Activated CD8-positive, alpha-beta memory T cell treated with anti-CD3 and anti-CD28 coated beads for 4 hours (primary cell): ENCODE measurements at regions not wholly inside any gene's neighbourhood (a gene's known extent, or its start where the extent isn't known, plus 50 kb on each side); places are given as distances from the start of the nearest gene placed in this dataset.
"Not testable (repeated sequence)": the region's sequence is repeated elsewhere in the genome, so short reads cannot be mapped to it uniquely, and the experiment has no call there.

Experiments used
- DNase-seq, 2 donors: peaks; one replicate each; pipeline ENCODE4 v3.0.0-alpha.2; 2020; ENCODE audit warnings: low read depth in 2 of 2

- DNase-seq = no peak
Observed at GRCh38 chr6:119728935-119729334, 379.4 kb upstream of the MAN1A1 start.

- DNase-seq = no peak
Observed at GRCh38 chr6:119728220-119728750, 378.7 kb upstream of the MAN1A1 start.

GRCh38 chr6:119727504-119728219, 378.1 kb upstream of the MAN1A1 start:
- no peak for DNase-seq

DNA sequence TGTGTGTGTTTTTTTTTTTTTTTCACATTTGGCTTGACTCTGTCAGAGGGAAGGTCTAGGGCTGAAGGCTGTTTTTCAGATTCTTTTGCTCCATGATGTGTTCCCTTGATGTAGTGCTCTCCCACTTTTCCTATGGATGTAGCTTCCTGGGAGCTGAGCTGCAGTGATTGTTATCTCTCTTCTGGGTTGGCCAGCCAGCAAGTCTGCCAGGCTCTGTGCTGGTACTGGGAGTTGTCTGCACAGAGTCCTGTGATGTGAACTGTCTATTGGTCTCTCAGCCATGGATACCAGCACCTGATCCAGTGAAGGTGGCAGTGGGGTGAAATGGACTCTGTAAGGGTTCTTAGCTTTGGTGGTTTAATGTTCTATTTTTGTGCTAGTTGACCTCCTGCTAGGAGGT, 377.4 kb upstream of the MAN1A1 start:
- not testable (repeated sequence) for DNase-seq

DNA sequence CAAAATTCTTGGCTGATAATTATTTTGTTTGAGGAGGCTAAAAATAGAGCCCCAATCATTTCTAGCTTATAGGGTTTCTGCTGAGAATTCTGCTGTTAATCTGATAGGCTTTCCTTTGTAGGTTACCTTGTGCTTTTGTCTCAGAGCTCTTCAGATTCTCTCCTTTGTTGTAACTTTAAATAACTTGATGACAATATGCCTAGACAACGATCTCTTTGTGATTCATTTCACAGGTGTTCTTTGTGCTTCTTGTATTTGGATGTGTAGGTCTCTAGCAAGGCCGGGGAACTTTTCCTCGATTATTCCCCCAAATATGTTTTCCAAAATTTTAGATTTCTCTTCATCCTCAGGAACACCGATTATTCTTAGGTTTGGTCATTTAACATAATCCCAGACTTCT, 376.5 kb upstream of the MAN1A1 start:
- no peak for DNase-seq

GRCh38 chr6:119720160-119720559, 370.6 kb upstream of the MAN1A1 start:
- DNase-seq = no peak

GRCh38 chr6:119717942-119718341, 368.4 kb upstream of the MAN1A1 start:
- no peak for DNase-seq

DNA sequence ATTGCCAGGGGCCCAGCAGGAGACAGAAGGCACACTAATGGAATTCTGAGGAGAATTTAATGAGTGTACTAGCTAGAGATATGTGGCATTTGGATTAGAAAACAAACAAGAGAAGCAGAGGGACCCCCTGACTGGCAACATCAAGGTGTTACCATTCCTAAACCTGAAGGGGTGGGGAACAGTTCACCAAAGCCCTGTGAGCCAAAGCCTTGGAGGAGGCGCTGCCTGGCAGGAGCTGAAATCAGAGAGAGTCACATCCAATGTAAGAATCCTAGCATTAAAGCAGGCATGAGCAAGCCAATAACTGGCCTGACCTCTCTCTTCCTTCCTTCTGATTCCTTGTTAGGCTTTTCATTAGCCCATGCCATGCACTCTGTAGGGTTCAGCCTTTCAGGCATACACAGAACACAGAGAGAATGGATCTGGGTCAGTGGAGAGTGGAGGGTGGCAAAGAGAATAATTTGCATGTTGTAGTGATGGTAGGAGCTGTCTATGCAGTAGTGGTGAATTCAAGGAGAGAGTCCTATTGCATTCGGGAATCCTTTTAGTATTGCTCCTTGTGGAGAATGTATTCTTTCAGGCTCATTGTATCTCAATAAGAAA, 367.2 kb upstream of the MAN1A1 start:
- no peak for DNase-seq

GRCh38 chr6:119713903-119714302, 364.3 kb upstream of the MAN1A1 start:
- DNase-seq = no peak

- no peak for DNase-seq
Observed at GRCh38 chr6:119686644-119687043, 337.1 kb upstream of the MAN1A1 start.

DNA sequence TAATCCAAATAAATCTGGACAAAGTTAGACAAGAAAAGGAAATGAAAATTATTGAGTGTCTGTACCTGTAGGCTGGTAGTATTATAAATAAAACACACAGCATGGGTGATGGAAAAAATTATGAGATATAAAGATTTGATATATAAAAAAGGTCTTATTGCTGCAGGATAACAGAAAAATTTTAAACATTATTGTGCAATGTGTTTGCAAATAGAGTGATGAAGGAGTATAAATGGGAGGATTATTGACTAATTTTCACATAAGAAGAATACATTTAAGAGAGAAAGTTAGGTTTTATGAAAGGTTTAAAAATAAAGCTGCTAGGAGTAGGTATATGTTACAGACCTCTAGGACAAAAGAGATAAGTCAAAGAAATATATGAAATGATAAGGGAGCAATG, 336.7 kb upstream of the MAN1A1 start:
- no peak for DNase-seq

DNA sequence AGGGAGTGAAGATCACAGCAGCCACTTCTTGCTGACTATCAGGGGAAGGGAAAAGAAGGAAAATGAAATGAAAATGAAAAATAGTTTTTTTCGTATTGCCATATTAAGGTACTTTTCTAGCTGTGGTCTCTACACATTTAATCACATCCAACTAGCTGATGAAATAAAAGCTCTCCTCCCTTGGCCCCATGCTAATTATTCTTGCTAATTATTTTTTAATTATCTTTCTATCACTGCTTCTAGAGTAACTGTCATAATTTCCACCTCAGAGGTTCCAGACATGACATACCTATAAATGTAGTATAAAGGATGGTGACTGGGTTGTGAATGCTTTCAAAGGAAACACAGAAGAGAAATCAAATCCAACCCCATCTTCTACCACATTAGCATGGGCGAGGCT, 334.1 kb upstream of the MAN1A1 start:
- DNase-seq = no peak

DNA sequence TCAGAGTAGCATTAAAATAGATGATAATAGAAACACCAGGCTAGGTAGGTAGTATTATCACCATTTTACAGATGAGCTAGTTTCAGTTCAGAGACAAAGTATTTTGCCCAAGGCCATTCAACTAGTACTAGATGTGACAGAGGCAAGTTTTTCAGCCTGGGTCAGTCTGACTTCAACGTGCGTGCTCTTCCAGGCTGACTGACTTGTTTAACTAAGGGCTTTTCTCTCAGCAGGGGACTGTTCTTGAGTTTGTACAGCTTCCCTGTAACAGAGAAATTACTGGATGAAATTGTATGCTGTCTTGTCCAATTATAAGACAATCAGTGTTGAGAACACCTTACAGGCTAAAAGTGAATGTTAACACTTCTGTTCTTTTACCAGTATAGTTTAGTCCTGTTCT, 333.5 kb upstream of the MAN1A1 start:
- DNase-seq = no peak

GRCh38 chr6:119678961-119679360, 329.4 kb upstream of the MAN1A1 start:
- no peak for DNase-seq

GRCh38 chr6:119677384-119677783, 327.8 kb upstream of the MAN1A1 start:
- no peak for DNase-seq

DNA sequence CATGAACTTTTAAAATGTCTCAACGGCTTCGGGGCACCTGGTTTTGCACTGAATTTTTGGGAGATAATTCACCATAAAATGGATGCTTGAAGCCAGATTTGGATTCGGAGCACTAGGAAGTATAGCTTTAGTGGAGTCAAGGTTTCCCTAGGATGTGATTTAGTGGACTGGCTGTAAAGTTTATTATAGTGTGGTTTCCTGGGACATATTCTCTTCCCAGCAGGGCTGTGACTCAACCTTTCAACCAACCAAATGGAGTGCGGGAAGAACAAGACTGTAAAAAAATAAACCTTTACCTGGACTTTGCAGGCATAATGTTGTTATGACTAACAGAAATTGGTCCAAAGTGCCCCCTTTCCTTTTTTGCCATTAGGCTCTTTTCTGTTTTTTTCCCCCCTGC, 327.4 kb upstream of the MAN1A1 start:
- no peak for DNase-seq

GRCh38 chr6:119676230-119676629, 326.7 kb upstream of the MAN1A1 start:
- no peak for DNase-seq

GRCh38 chr6:119673741-119674140, 324.2 kb upstream of the MAN1A1 start:
- no peak for DNase-seq

DNA sequence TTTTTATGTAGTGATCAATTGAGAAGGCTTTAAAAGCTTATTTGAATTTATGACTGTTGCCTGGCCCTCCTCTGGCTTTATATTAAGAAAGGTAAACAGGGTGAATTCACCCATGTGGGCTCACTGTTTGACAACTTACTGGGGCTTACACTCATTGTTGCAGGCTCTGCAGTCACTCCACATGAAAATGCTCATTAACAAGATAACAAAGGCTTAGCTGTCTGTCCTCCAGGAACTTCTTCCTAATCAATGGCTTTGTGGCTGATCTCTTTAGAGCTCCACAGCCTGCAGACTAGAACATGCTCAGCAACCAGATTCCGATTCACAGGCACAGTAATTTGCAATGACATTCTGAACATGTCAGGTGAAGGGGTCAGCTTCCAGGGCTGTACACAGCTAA, 323.2 kb upstream of the MAN1A1 start:
- DNase-seq = no peak

GRCh38 chr6:119671105-119671504, 321.5 kb upstream of the MAN1A1 start:
- no peak for DNase-seq

GRCh38 chr6:119669221-119669620, 319.7 kb upstream of the MAN1A1 start:
- DNase-seq = no peak

DNA sequence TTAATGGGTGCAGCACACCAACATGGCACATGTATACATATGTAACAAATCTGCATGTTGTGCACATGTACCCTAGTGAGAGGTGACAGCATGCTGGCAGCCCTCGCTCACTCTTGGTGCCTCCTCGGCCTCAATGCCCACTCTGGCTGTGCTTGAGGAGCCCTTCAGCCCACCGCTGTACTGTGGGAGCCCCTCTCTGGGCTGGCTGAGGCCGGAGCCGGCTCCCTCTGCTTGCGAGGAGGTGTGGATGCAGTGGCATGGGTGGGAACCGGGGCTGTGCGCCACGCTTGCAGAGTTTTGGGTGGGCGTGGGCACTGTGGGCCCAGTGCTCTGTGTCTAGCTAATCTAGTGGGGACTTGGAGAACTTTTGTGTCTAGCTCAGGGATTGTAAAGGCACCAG, 315.9 kb upstream of the MAN1A1 start:
- not testable (repeated sequence) for DNase-seq

DNA sequence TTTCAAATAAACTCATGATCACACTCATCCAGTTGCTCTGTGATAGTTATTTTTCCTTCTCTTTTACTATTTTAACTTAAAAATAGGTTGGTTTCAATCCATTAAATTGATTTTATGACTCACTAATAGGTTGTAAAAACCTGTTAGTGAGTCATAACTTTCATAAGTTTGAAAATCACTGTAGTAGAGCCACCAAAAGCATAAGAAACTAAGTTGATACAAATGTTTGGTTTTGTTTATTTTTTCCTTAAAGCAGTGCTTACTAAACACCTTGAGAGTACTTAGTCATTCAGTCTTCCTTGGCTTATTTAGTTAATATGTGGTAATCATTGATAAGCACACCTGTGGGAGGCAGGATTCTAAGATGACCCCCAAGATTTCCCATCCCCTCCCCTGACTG, 312.1 kb upstream of the MAN1A1 start:
- no peak for DNase-seq

DNA sequence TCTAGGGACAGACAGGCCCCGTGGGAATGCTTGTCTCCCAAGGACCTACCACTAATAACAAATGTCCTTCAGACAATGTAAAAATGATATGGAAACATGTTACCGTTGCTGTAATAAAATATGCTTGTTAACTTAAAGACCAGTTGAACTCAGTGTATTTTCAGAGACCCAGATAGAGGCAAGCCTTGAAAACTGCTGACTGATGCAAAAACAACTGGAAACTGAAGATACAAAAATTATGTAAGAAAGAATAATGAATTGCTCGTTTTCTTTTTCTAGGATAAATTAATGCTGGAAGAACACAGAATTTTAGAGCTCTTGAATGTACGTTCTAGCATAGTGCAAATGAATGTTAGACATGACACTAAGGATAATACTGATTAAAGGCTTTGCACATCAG, 311.5 kb upstream of the MAN1A1 start:
- no peak for DNase-seq
